Keratinocyte (primary cell): ENCODE measurements at regions not wholly inside any gene's neighbourhood (a gene's known extent, or its start where the extent isn't known, plus 50 kb on each side); places are given as distances from the start of the nearest gene placed in this dataset.

Experiments
- DNase-seq: peaks from one replicate; pipeline ENCODE4 v3.0.0-alpha.2; 2011; ENCODE audit warnings: low read depth, missing footprints, low spot score
- FAIRE-seq: peaks from 2 replicates; lab custom pipeline; 2011; peaks lifted over from hg19 to GRCh38; lab: Jason Lieb, UNC
- H2AFZ ChIP-seq: 2 replicates; pipeline ENCODE4 v1.6.0; 2012; ENCODE audit warnings: low read length, control low read depth, inconsistent platforms; ENCODE audit not compliant: control insufficient read depth
- H3K27ac ChIP-seq: 2 replicates; pipeline ENCODE4 v1.5.1; 2011; ENCODE audit warnings: low read length; ENCODE audit not compliant: control insufficient read depth, insufficient read depth
- H3K27me3 ChIP-seq: 3 replicates; pipeline ENCODE4 v1.6.0; 2011; ENCODE audit warnings: low read length; ENCODE audit not compliant: control insufficient read depth, insufficient read depth; ENCODE audit errors: extremely low read depth
- H3K36me3 ChIP-seq, 2 experiments: 2 replicates in 1 of 2; 3 replicates in 1 of 2; pipeline ENCODE4 v1.5.1; 2011; ENCODE audit warnings: low read length in 2 of 2, mild to moderate bottlenecking in 1 of 2; ENCODE audit not compliant: control insufficient read depth in 2 of 2, insufficient read depth in 2 of 2; ENCODE audit errors: extremely low read depth in 1 of 2
- H3K4me1 ChIP-seq: 3 replicates; pipeline ENCODE4 v1.5.1; 2011; ENCODE audit warnings: low read length; ENCODE audit not compliant: control insufficient read depth, insufficient read depth; ENCODE audit errors: extremely low read depth
- H3K4me2 ChIP-seq: 3 replicates; pipeline ENCODE4 v1.6.0; 2011; ENCODE audit warnings: low read depth, low read length; ENCODE audit not compliant: control insufficient read depth, insufficient read depth; ENCODE audit errors: extremely low read depth
- H3K4me3 ChIP-seq, 3 experiments: fragments of 200-600 bp in 1 of 3; sonication (generic) in 1 of 3; 2 replicates in 2 of 3; 3 replicates in 1 of 3; pipeline ENCODE4 v1.5.1; 2011 to 2016; ENCODE audit warnings: low read length in 3 of 3, mild to moderate bottlenecking in 3 of 3, control low read depth in 2 of 3, inconsistent platforms in 1 of 3, low read depth in 1 of 3, mixed read lengths in 1 of 3, mixed run types in 1 of 3, moderate library complexity in 1 of 3; ENCODE audit not compliant: control insufficient read depth in 2 of 3, insufficient read depth in 2 of 3; ENCODE audit errors: extremely low read depth in 1 of 3
- H3K79me2 ChIP-seq: 2 replicates; pipeline ENCODE4 v1.6.0; 2012; ENCODE audit warnings: low read length; ENCODE audit not compliant: control insufficient read depth, insufficient read depth
- H3K9ac ChIP-seq: 3 replicates; pipeline ENCODE4 v1.6.0; 2011; ENCODE audit warnings: low read length; ENCODE audit not compliant: control insufficient read depth, insufficient read depth; ENCODE audit errors: extremely low read depth
- H3K9me1 ChIP-seq: 3 replicates; pipeline ENCODE4 v1.6.0; 2011; ENCODE audit warnings: low read length; ENCODE audit not compliant: control insufficient read depth, insufficient read depth; ENCODE audit errors: extremely low read depth
- H3K9me3 ChIP-seq: 2 replicates; pipeline ENCODE4 v1.5.1; 2012; ENCODE audit warnings: low read depth, low read length; ENCODE audit not compliant: control insufficient read depth
- H4K20me1 ChIP-seq: 3 replicates; pipeline ENCODE4 v1.6.0; 2011; ENCODE audit warnings: low read length; ENCODE audit not compliant: control insufficient read depth, insufficient read depth; ENCODE audit errors: extremely low read depth
- CTCF ChIP-seq, 3 experiments: IDR thresholded peaks in 1 of 3; conservative IDR thresholded peaks in 1 of 3; optimal IDR thresholded peaks in 1 of 3; 2 replicates in 2 of 3; 3 replicates in 1 of 3; pipeline versions ENCODE3 to v1.5.1; 2011; ENCODE audit warnings: low read length in 3 of 3, mild to moderate bottlenecking in 3 of 3, moderate library complexity in 2 of 3, control low read depth in 1 of 3, inconsistent platforms in 1 of 3; ENCODE audit not compliant: insufficient read depth in 2 of 3; ENCODE audit errors: extremely low read depth in 1 of 3
- EZH2 ChIP-seq: IDR thresholded peaks from one replicate; pipeline ENCODE4 v1.6.1; 2012; ENCODE audit warnings: inconsistent platforms, mild to moderate bottlenecking, low read length, moderate library complexity
- dilution Hi-C: fragments of 300-500 bp; cut with MboI; formaldehyde crosslinking; loops from one replicate; pipeline ENCODE4 v1.7.0; 2020; ENCODE audit warnings: low sequenced_read_pairs; ENCODE audit not compliant: extremely low pct_ligation_motif_present

- dilution Hi-C loops: no loop called here
- FAIRE-seq: peak; percentile 80
- TF ChIP-seq CTCF (optimal IDR thresholded peaks at IDR 0.05 in 1 of 3, IDR thresholded peaks at IDR 0.05 in 1 of 3, conservative IDR thresholded peaks at IDR 0.05 in 1 of 3; ENCODE audit: extremely low read depth in 1 of 3, insufficient read depth in 2 of 3, low read length in 3 of 3) (no peak), EZH2 (no peak)
Measured at GRCh38 chr13:85236413-85236812, 562.8 kb downstream of the SLITRK6 start.

GRCh38 chr13:85230691-85231093 lies 568.5 kb downstream of the SLITRK6 start:
- DNase-seq (no peak), FAIRE-seq (no peak)
- H4K20me1 ChIP-seq: no peaks in the 10 kb centered on the region
- H3K9ac ChIP-seq: no peak overlapping the region
- no peaks in the 10 kb centered on the region for H3K27me3 ChIP-seq
- no peak overlapping the region for H3K4me2 ChIP-seq
- no peaks in the 10 kb centered on the region for H3K79me2 ChIP-seq
- no peaks in the 10 kb centered on the region for H3K4me1 ChIP-seq
- H3K4me3 ChIP-seq: no peak overlapping the region
- no peak overlapping the region for H2AFZ ChIP-seq
- no peaks in the 10 kb centered on the region for H3K9me3 ChIP-seq
- H3K36me3 ChIP-seq: no peaks in the 10 kb centered on the region
- TF ChIP-seq EZH2: no peak
- TF ChIP-seq CTCF (optimal IDR thresholded peaks at IDR 0.05 in 1 of 3, IDR thresholded peaks at IDR 0.05 in 1 of 3, conservative IDR thresholded peaks at IDR 0.05 in 1 of 3; ENCODE audit: extremely low read depth in 1 of 3, insufficient read depth in 2 of 3, low read length in 3 of 3): no peak
- no peaks in the 10 kb centered on the region for H3K9me1 ChIP-seq
- dilution Hi-C loops: no loop called here
- H3K27ac ChIP-seq: no peak overlapping the region

More at GRCh38 chr13:85236413-85236812, 562.8 kb downstream of the SLITRK6 start:
- Histone ChIP-seq H3K4me2 (peak overlapping the region; percentile 47), H4K20me1 (no peaks in the 10 kb centered on the region), H3K27me3 (no peaks in the 10 kb centered on the region), H3K9ac (no peak overlapping the region), H3K9me3 (no peaks in the 10 kb centered on the region), H2AFZ (peak overlapping the region; percentile 59), H3K79me2 (no peaks in the 10 kb centered on the region), H3K36me3 (no peaks in the 10 kb centered on the region), H3K4me1 (peaks cover 28% of the 10 kb centered on the region), H3K27ac (peak overlapping the region; percentile 18), H3K9me1 (no peaks in the 10 kb centered on the region), H3K4me3 (peak overlapping the region in 1 of 3 experiments; percentile 50)
- DNase-seq: peak; percentile 26
